Activated CD8-positive, alpha-beta T cell treated with anti-CD3 and anti-CD28 coated beads for 36 hours (primary cell): ENCODE measurements at regions not wholly inside any gene's neighbourhood (a gene's known extent, or its start where the extent isn't known, plus 50 kb on each side); places are given as distances from the start of the nearest gene placed in this dataset.

Experiments used
- ATAC-seq: fragments of 200-7000 bp; cut with Tn5 transposase; one replicate; pipeline ENCODE4 v1.10.0; 2021; ENCODE audit warnings: mild to moderate bottlenecking, moderate library complexity
- CTCF ChIA-PET: fragments of 350-600 bp; sonication (Branson Sonifier 250); formaldehyde crosslinking; loops from one replicate; lab custom pipeline; 2021; ENCODE audit warnings: antibody characterized with exemption; lab: Charles Lee
- POLR2A ChIA-PET: fragments of 350-600 bp; sonication (Branson Sonifier 250); formaldehyde crosslinking; loops from one replicate; lab custom pipeline; 2021; ENCODE audit warnings: antibody characterized with exemption; lab: Charles Lee
- DNase-seq: peaks from one replicate; pipeline ENCODE4 v3.0.0-alpha.2; 2020
- H3K27ac Mint-ChIP-seq: one replicate; pipeline ENCODE4 v1.8.0; 2021; ENCODE audit warnings: mild to moderate bottlenecking, mixed read lengths
- H3K27me3 Mint-ChIP-seq: one replicate; pipeline ENCODE4 v1.8.0; 2021; ENCODE audit warnings: mixed read lengths
- H3K36me3 Mint-ChIP-seq: one replicate; pipeline ENCODE4 v1.8.0; 2021; ENCODE audit warnings: low read depth, mixed read lengths
- H3K4me1 Mint-ChIP-seq: one replicate; pipeline ENCODE4 v1.8.0; 2021; ENCODE audit warnings: low read depth, mixed read lengths
- H3K4me3 Mint-ChIP-seq: one replicate; pipeline ENCODE4 v1.8.0; 2021; ENCODE audit warnings: mild to moderate bottlenecking, moderate library complexity, mixed read lengths
- H3K9me3 Mint-ChIP-seq: one replicate; pipeline ENCODE4 v1.8.0; 2021; ENCODE audit warnings: mixed read lengths
- intact Hi-C: fragments of 100-400 bp; cut with micrococcal nuclease; formaldehyde crosslinking; loops from one replicate; pipeline ENCODE4 v1.10.0; 2022
- TF ChIP-seq, protein P1 (sequence below): fragments of 200-600 bp; IDR thresholded peaks from one replicate; pipeline ENCODE4 v1.8.0; 2022; ENCODE audit warnings: antibody characterized with exemption, mild to moderate bottlenecking

GRCh38 chr5:20469390-20469789, 481.4 kb upstream of the CDH18 start:
- Mint-ChIP-seq H3K36me3 (no peaks in the 10 kb centered on the region), H3K4me1 (no peaks in the 10 kb centered on the region), H3K27me3 (no peaks in the 10 kb centered on the region), H3K9me3 (peaks cover 8% of the 10 kb centered on the region), H3K4me3 (no peak overlapping the region), H3K27ac (no peak overlapping the region)
- TF ChIP-seq, protein P1, sequence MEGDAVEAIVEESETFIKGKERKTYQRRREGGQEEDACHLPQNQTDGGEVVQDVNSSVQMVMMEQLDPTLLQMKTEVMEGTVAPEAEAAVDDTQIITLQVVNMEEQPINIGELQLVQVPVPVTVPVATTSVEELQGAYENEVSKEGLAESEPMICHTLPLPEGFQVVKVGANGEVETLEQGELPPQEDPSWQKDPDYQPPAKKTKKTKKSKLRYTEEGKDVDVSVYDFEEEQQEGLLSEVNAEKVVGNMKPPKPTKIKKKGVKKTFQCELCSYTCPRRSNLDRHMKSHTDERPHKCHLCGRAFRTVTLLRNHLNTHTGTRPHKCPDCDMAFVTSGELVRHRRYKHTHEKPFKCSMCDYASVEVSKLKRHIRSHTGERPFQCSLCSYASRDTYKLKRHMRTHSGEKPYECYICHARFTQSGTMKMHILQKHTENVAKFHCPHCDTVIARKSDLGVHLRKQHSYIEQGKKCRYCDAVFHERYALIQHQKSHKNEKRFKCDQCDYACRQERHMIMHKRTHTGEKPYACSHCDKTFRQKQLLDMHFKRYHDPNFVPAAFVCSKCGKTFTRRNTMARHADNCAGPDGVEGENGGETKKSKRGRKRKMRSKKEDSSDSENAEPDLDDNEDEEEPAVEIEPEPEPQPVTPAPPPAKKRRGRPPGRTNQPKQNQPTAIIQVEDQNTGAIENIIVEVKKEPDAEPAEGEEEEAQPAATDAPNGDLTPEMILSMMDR: no peak
- ChIA-PET CTCF (no interaction called here), POLR2A (no interaction called here)
- DNase-seq (no peak), ATAC-seq (no peak)
- intact Hi-C loops: no loop called here

DNA sequence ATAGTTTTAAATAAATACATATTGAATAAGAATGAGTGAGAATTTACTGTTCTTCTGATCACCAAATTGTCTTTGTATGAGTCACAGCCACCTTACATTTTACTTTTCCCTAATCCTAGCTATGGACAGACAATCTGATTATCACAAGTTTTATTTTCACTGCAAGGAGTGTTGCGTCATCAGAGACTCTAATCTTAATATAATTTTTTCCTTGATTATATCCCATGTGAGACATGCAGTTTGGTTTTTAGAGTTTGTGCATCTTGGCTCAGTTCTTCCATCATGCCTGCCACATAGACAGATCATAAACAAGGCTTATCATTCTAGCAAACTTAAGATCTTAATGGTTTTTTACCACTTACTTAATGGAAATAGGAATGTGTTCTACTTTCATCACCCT, 478.5 kb upstream of the CDH18 start:
- ChIA-PET CTCF (no interaction called here), POLR2A (no interaction called here)
- no peaks in the 10 kb centered on the region for H3K27me3 Mint-ChIP-seq
- no peaks in the 10 kb centered on the region for H3K4me1 Mint-ChIP-seq
- DNase-seq (no peak), ATAC-seq (no peak)
- TF ChIP-seq, protein P1: no peak
- H3K36me3 Mint-ChIP-seq: no peaks in the 10 kb centered on the region
- intact Hi-C loops: no loop called here
- H3K4me3 Mint-ChIP-seq: no peak overlapping the region
- peaks cover 20% of the 10 kb centered on the region for H3K9me3 Mint-ChIP-seq
- H3K27ac Mint-ChIP-seq: no peak overlapping the region

DNA sequence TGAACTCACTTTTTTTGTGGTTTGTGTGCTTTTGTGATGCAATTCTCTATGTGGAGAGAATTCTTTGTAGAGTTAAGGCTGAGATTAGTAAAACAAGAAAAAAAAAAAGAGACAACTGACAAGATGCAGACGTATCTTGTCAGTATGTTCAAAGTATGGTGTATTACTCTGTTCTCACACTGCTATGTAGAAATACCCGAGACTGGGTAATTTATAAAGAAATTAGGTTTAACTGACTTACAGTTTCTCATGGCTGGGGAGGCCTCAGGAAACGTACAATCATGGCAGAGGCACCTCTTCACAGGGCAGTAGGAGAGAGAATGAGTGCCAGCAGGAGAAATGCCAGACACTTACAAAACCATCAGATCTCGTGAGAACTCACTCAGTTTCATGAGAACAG, 475.2 kb upstream of the CDH18 start:
- Mint-ChIP-seq H3K9me3 (peaks cover 20% of the 10 kb centered on the region), H3K27ac (no peak overlapping the region), H3K36me3 (no peaks in the 10 kb centered on the region), H3K4me1 (no peaks in the 10 kb centered on the region), H3K4me3 (no peak overlapping the region), H3K27me3 (no peaks in the 10 kb centered on the region)
- ChIA-PET CTCF (no interaction called here), POLR2A (no interaction called here)
- DNase-seq: no peak
- TF ChIP-seq, protein P1: no peak
- intact Hi-C loops: no loop called here
- ATAC-seq: no peak

GRCh38 chr5:20446121-20446520, 458.1 kb upstream of the CDH18 start:
- POLR2A ChIA-PET: no interaction called here

DNA sequence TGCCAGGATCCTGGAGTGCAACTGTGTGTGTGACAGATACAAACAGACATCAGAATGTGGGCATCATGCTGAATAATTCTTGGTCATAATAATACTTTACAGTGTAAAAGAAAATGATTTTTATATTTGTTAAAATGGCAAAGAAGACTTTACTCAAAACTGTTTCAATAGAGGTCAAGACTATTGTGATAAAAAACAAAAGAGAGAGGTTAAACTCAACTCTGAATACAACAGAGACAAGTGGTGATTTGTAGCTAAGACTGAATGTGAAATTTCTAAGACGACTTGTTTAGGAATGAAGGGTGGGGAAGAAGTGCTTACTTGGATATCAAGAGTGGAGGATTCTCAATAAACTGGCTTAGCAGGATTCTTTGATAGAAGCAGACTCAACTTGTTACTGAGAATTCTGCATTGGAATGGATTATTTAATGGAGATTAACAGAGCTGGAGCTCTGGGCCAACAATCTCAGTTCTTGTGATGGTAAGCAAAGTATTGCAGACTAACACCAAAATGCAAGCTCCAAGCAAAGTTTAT, 457.4 kb upstream of the CDH18 start:
- ATAC-seq: no peak
- Mint-ChIP-seq H3K27me3 (no peaks in the 10 kb centered on the region), H3K36me3 (no peaks in the 10 kb centered on the region), H3K9me3 (peaks cover 16% of the 10 kb centered on the region), H3K4me1 (no peaks in the 10 kb centered on the region), H3K4me3 (no peak overlapping the region), H3K27ac (no peak overlapping the region)
- no peak for DNase-seq
- intact Hi-C loops: no loop called here
- ChIA-PET POLR2A (no interaction called here), CTCF (no interaction called here)
- TF ChIP-seq, protein P1: no peak

More at GRCh38 chr5:20446121-20446520, 458.1 kb upstream of the CDH18 start:
- H3K36me3 Mint-ChIP-seq: no peaks in the 10 kb centered on the region
- TF ChIP-seq, protein P1: no peak
- CTCF ChIA-PET: no interaction called here
- H3K4me1 Mint-ChIP-seq: no peaks in the 10 kb centered on the region
- H3K27me3 Mint-ChIP-seq: no peaks in the 10 kb centered on the region
- intact Hi-C loops: no loop called here
- H3K27ac Mint-ChIP-seq: no peak overlapping the region
- ATAC-seq (no peak), DNase-seq (no peak)
- peaks cover 16% of the 10 kb centered on the region for H3K9me3 Mint-ChIP-seq
- H3K4me3 Mint-ChIP-seq: no peak overlapping the region
